ENCODE measurements at regions not wholly inside any gene's neighbourhood (a gene's known extent, or its start where the extent isn't known, plus 50 kb on each side); places are given as distances from the start of the nearest gene placed in this dataset.
"Not testable (repeated sequence)": the region's sequence is repeated elsewhere in the genome, so short reads cannot be mapped to it uniquely, and the experiment has no call there.

DNA sequence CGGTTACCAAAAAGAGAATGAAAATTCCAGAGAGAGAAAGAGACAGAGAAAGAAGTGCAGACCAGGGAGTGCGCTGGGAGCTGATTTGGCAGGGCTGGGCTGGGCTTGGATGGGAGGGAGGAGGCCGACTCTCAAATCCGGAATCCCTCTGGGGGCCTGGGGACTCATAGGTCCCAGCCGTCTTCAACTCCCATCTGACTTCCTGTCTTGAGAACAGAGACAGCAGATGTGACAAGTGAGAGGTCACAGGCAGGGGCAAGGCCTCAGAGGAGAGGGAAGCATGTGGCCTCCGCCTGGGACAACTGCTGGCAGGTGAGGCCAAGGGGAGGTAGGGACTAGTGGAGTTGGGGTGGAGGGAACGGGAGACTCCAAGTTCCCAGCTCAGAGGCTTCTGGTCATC is 172.9 kb downstream of the GOSR1 start:
- WGBS, 2 donors: 79 to 83% methylated on average over 5 to 6 of the region's 7 CpGs
- H3K4me3 ChIP-seq; intact Hi-C loops (cut with DNase I): not testable (repeated sequence)

DNA sequence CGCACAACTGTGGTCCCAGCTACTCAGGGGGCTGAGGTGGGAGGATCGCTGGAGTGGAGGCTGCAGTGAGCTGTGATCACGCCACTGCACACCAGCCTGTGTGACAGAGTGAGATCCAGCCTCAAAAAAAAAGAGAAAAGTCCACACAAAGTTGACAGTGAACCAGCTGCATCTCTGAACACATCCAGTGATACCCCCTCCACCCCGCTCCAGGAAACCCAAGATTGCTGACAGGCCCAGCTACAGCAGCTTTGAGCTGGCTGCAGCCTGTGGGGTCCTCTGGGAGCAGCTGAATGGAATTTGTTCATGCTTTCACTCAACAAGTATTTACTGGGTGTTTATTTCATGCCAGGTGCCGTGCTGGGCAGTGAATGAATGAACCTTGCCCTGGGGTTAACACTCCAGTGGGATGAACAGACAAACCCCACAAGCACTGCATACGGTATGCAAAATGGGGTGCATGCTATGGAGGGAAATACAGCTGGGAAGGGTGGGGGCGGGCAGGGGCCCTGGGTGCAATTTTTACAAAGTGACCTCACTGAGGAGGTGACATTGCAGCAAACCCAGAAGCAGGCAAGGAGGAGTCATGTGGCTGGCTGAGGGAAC is 170.9 kb downstream of the GOSR1 start:
- intact Hi-C loops (cut with DNase I); H3K4me3 ChIP-seq; H3K9me3 ChIP-seq; H3K27ac ChIP-seq; H3K36me3 ChIP-seq; H3K4me1 ChIP-seq; DNase-seq: not testable (repeated sequence)
- H3K27me3 ChIP-seq: peaks cover 0 to 15% (median 7%) of the 10 kb centered on the region in 3 donors
- WGBS, 2 donors: 76 to 88% methylated on average over 7 of the region's 7 CpGs

More for the DNA sequence above, 172.9 kb downstream of the GOSR1 start:
- not testable (repeated sequence) for H3K36me3 ChIP-seq, H3K4me1 ChIP-seq, H3K27ac ChIP-seq, DNase-seq, H3K9me3 ChIP-seq
- peaks cover 0 to 15% (median 7%) of the 10 kb centered on the region in 3 donors for H3K27me3 ChIP-seq

DNA sequence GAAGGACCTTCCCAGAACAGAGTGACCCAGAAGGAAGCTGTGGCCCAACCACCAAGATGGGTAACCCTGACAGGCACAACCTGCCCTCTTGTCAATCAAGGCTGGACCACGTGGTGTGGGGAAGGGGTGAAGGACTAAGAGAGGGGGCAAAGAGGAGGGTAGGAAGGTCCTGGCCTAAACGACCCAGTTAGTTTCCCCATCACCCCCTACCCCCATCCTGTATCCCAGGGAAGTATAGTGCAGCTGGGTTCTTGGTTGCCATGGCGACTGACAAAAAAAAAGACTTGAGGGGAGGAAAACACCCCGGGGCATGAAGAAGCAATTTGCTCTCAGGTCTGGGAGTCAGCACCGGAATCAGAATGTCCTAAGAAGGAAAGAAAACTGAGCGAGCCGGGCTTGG is 168.7 kb downstream of the GOSR1 start:
- 18 to 30% methylated on average over 7 of the region's 7 CpGs for WGBS, 2 donors
- DNase-seq; H3K4me1 ChIP-seq; H3K4me3 ChIP-seq; H3K36me3 ChIP-seq; H3K9me3 ChIP-seq; H3K27ac ChIP-seq; intact Hi-C loops (cut with DNase I): not testable (repeated sequence)
- H3K27me3 ChIP-seq: peaks cover 0 to 15% (median 7%) of the 10 kb centered on the region in 3 donors

DNA sequence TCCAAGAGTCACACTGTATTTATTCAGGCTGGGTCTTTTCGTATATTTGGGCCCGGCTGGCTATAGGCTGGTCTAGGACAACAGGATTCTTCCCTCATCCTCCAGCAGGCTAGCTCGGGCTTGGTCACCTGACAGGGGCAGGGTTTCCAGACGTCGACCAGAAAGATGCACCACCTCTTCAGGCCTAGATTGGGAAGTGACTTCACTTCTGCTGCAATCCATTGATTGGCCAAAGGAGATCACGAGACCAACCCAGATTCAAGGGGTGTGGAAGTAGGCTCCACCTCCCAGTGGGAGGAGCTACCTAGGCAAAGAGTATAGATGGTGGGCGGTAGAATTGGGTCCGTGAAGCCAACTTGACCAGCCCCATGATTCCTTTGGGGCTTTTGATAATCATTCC is 167.5 kb downstream of the GOSR1 start:
- WGBS, 2 donors: 23 to 37% methylated on average over 4 of the region's 8 CpGs
- H3K27ac ChIP-seq; DNase-seq; H3K36me3 ChIP-seq; intact Hi-C loops (cut with DNase I); H3K4me1 ChIP-seq; H3K4me3 ChIP-seq; H3K9me3 ChIP-seq: not testable (repeated sequence)
- peaks cover 0 to 15% (median 7%) of the 10 kb centered on the region in 3 donors for H3K27me3 ChIP-seq

DNA sequence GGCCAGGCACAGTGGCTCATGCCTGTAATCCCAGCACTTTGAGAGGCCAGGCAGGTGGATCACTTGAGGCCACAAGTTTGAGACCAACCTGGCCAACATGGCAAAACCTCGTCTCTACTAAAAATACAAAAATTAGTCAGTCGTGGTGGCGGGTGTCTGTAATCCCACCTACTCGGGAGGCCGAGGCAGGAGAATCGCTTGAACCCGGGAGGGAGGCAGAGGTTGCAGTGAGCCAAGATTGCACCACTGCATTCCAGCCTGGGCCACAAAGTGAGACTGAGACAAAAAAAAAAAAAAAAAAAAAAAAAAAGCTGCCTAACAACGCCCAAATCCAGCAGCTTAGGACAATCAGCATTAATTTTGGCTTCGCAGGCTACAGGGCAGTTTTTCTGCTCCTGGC is 167.1 kb downstream of the GOSR1 start:
- H3K4me1 ChIP-seq; H3K4me3 ChIP-seq; intact Hi-C loops (cut with DNase I); DNase-seq; H3K27ac ChIP-seq; H3K9me3 ChIP-seq; H3K36me3 ChIP-seq: not testable (repeated sequence)
- 88 to 90% methylated on average over 7 to 9 of the region's 9 CpGs for WGBS, 2 donors
- peaks cover 0 to 15% (median 7%) of the 10 kb centered on the region in 3 donors for H3K27me3 ChIP-seq

DNA sequence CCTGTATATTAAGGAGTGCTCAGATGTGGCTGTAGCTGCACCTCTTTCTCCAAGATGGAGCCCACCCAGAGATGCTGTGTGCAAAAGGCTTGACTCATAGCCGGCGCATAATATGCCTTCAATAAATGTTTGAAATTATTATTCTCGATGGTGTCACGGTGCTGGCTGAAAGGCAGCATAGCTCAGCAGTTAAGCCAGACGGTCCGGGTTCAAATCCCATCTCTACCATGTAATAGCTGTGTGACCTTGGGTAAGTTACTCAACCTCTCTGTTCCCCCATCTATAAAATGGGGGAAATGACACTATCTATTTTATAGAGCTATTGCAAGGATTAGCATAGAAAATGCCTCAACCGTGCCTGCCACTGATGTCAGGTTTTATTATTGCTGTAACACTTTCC is 164.2 kb downstream of the GOSR1 start:
- H3K36me3 ChIP-seq; H3K4me3 ChIP-seq; H3K4me1 ChIP-seq; intact Hi-C loops (cut with DNase I); H3K27me3 ChIP-seq; H3K9me3 ChIP-seq; H3K27ac ChIP-seq; DNase-seq: not testable (repeated sequence)
- WGBS, 2 donors: 89 to 96% methylated on average over 6 to 7 of the region's 7 CpGs

DNA sequence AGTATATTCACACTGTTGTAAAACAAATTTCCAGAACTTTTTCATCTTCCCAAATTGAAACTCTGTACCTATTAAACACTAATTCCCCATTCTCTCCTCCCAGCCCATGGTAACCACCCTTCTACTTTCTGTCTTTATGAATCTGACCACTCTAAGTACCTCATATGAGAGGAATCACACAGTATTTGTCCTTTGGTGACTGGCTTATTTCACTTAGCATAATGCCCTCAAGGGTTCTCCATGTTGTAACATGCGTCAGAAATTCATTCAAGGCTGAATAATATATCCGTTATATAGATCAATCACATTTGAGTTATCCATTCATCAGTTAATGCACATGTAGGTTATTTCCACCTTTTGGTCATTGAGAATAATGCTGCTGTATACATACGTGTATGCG is 162.2 kb downstream of the GOSR1 start:
- 77 to 96% methylated on average over 3 of the region's 4 CpGs for WGBS, 2 donors
- H3K27ac ChIP-seq; H3K4me1 ChIP-seq; H3K36me3 ChIP-seq; H3K4me3 ChIP-seq; DNase-seq; intact Hi-C loops (cut with DNase I); H3K9me3 ChIP-seq; H3K27me3 ChIP-seq: not testable (repeated sequence)

DNA sequence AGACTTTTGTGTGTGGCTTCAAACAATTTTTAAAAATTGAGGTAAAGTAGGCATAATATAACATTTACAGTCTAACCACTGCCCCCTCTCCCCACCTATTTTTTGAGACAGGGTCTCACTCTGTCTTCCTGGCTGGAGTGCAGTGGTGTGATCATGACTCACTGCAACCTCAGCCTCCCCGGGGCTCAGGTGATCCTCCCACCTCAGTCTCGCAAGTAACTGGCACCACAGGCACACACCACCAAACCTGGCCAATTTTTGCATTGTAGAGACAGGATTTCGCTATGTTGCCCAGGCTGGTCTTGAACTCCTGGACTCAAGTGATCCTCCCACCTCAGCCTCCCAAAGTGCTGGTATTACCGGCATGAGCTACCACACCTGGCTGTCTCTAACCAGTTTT is 161.8 kb downstream of the GOSR1 start:
- DNase-seq; intact Hi-C loops (cut with DNase I); H3K4me3 ChIP-seq; H3K4me1 ChIP-seq; H3K27ac ChIP-seq; H3K9me3 ChIP-seq; H3K27me3 ChIP-seq; H3K36me3 ChIP-seq: not testable (repeated sequence)
- WGBS, 2 donors: 79 to 82% methylated on average over 3 of the region's 4 CpGs

DNA sequence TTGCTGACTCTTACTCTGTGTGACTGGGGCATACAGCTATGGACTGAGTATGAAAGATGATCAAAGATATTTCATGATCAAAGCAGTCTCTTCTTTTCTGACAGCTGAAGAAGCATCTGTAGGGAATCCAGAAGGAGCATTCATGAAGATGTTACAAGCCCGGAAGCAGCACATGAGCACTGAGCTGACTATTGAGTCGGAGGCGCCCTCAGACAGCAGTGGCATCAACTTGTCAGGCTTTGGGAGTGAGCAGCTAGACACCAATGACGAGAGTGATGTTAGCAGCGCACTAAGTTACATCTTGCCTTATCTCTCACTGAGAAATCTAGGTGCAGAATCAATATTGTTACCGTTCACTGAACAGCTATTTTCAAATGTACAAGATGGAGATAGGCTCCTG is 154.4 kb downstream of the GOSR1 start:
- H3K4me3 ChIP-seq; intact Hi-C loops (cut with DNase I); H3K27ac ChIP-seq; H3K27me3 ChIP-seq; H3K4me1 ChIP-seq; H3K9me3 ChIP-seq; DNase-seq: not testable (repeated sequence)
- peaks cover 0 to 18% (median 0%) of the 10 kb centered on the region in 4 donors for H3K36me3 ChIP-seq
- 97% methylated on average over 6 of the region's 6 CpGs for WGBS, 2 donors

DNA sequence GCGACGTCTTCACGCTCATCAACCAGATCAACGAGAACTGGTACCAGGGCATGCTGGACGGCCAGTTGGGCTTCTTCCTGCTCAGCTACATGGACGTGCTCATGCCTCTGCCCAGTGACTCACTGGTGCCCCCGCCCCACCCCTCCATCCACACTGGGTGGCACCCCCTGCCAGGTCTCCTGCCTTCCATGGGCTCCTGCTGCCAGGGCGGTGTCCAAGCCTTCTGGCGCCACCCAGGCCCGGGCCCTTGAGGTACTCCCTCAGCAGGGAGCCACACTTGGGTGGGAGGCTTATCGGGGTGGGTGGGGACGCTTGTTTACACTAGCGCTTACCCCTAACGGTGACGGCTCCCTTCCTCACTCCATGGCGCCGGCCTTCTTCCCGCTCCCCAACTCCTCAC is 148.2 kb downstream of the GOSR1 start:
- peaks cover 0 to 16% (median 0%) of the 10 kb centered on the region in 4 donors for H3K36me3 ChIP-seq
- H3K27me3 ChIP-seq; H3K4me1 ChIP-seq; H3K27ac ChIP-seq; H3K9me3 ChIP-seq; DNase-seq; intact Hi-C loops (cut with DNase I); H3K4me3 ChIP-seq: not testable (repeated sequence)
- WGBS, 2 donors: 95 to 96% methylated on average over 11 of the region's 18 CpGs

DNA sequence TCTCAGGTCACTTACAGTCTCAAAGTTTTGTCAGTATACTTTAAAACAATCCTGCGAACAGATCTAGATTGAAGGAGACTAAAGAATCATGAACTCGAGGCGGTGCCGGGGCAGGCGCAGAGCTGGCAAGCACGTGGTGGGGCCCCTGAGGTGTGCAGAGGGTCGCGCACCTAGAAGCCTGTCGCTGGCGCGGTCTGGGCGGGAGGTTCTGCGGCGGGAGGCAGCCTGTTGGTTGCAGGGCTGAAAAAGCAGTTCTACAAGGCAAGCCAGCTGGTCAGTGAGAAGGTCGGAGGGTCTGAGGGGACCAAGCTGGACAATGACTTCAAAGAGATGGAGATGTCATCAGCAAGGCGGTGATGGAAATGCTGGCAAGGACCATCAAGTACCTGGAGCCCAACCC is 147.0 kb downstream of the GOSR1 start:
- peaks cover 0 to 16% (median 0%) of the 10 kb centered on the region in 4 donors for H3K36me3 ChIP-seq
- WGBS, 2 donors: 98% methylated on average over 16 of the region's 16 CpGs
- intact Hi-C loops (cut with DNase I); H3K9me3 ChIP-seq; H3K4me1 ChIP-seq; DNase-seq; H3K27ac ChIP-seq; H3K27me3 ChIP-seq; H3K4me3 ChIP-seq: not testable (repeated sequence)

DNA sequence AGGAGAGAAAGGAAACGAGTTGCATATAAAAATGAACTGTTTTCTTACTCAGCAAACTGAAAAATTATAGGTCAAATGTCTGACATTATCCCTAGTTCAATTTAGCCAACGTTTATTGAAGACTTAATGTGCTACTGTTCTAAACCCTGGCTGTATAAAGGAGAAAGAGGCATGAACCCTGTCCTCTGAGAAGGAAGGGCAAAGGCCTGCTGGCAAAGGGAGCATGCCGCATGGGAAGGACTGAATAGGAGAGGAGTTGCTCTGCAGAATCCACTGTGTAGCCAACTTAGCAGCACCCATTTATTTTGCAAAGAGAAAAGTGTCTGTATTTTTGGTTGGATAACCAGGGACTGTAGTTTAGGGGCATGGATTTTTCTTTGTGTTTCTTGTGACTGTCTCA is 132.5 kb downstream of the GOSR1 start:
- H3K4me1 ChIP-seq; intact Hi-C loops (cut with DNase I); H3K27me3 ChIP-seq; H3K27ac ChIP-seq; H3K9me3 ChIP-seq; DNase-seq; H3K4me3 ChIP-seq: not testable (repeated sequence)
- WGBS, 2 donors: 9 to 56% methylated on average over 2 of the region's 3 CpGs
- peaks cover 0 to 12% (median 0%) of the 10 kb centered on the region in 4 donors for H3K36me3 ChIP-seq
